Spleen (tissue), 7 donors: ENCODE measurements at regions not wholly inside any gene's neighbourhood (a gene's known extent, or its start where the extent isn't known, plus 50 kb on each side); places are given as distances from the start of the nearest gene placed in this dataset.

Experiments
- CTCF ChIP-seq, 11 experiments: fragments of 200-600 bp in 7 of 11; fragments of 450-650 bp in 4 of 11; sonication (generic) in 4 of 11; IDR thresholded peaks in 8 of 11; conservative IDR thresholded peaks in 3 of 11; 1 replicate in 7 of 11; 2 replicates in 4 of 11; pipeline versions ENCODE4 v1.4.0 to v1.8.0; 2016 to 2021; ENCODE audit warnings: antibody characterized with exemption in 11 of 11, inconsistent platforms in 4 of 11, mild to moderate bottlenecking in 1 of 11
- POLR2A ChIP-seq, 3 donors: fragments of 450-650 bp; IDR thresholded peaks; one replicate each; pipeline ENCODE4 v1.5.1; 2017; ENCODE audit warnings: antibody characterized with exemption in 3 of 3, mild to moderate bottlenecking in 1 of 3
- POLR2AphosphoS5 ChIP-seq, 3 donors: sonication (generic); formaldehyde crosslinking; IDR thresholded peaks; one replicate each; pipeline ENCODE4 v1.5.1; 2017; ENCODE audit warnings: antibody characterized with exemption in 3 of 3
- donor health status: DM: no; HTN: no; CAD: no; lungs with moderate emphysema.
- donor health status: DM: no; HTN: no; CAD: no.
- donor health status: DM: no; HTN: no; CAD: no.

GRCh38 chr13:104648291-104648690 is 1582.1 kb upstream of the SLC10A2 start:
- no peak for TF ChIP-seq POLR2A (IDR thresholded peaks at IDR 0.05)
- no peak for TF ChIP-seq CTCF (IDR thresholded peaks at IDR 0.05 in 8 of 11, conservative IDR thresholded peaks at IDR 0.05 in 3 of 11)
- no peak for TF ChIP-seq POLR2AphosphoS5 (IDR thresholded peaks at IDR 0.05)
